SK-N-SH (cell line): ENCODE measurements at regions not wholly inside any gene's neighbourhood (a gene's known extent, or its start where the extent isn't known, plus 50 kb on each side); places are given as distances from the start of the nearest gene placed in this dataset.

Experiments
- CTCF ChIA-PET: fragments of 300-600, 350-600 bp; formaldehyde crosslinking; extraction: SDS; loops from one replicate; lab custom pipeline; 2021; lab: Yijun Ruan, JAX
- POLR2A ChIA-PET: fragments of 350-600 bp; sonication (Branson Sonifier 250); formaldehyde crosslinking; extraction: SDS; loops from one replicate; lab custom pipeline; 2020; ENCODE audit warnings: antibody characterized with exemption, inconsistent platforms; lab: Yijun Ruan, JAX
- DNase-seq: peaks from one replicate; pipeline ENCODE4 v3.0.0; 2012
- H2AFZ ChIP-seq: fragments of 200-600 bp; sonication (generic); 2 replicates; pipeline ENCODE4 v1.8.1; 2016; ENCODE audit warnings: antibody characterized with exemption, mild to moderate bottlenecking, low read depth
- H3F3A ChIP-seq: fragments of 200-600 bp; sonication (generic); replicated peaks from 2 replicates; pipeline ENCODE3; 2016; ENCODE audit warnings: antibody characterized with exemption, mild to moderate bottlenecking; ENCODE audit not compliant: insufficient read depth
- H3K27ac ChIP-seq, 2 experiments: fragments of 200-500 bp in 1 of 2; fragments of 200-600 bp in 1 of 2; sonication (Bioruptor generic) in 1 of 2; sonication (generic), shearing (Covaris generic) in 1 of 2; 2 replicates each; pipeline versions ENCODE4 v1.5.1 to v1.6.1; 2014 to 2016; ENCODE audit warnings: low read depth in 2 of 2, inconsistent platforms in 1 of 2, low read length in 1 of 2, mild to moderate bottlenecking in 1 of 2, mixed read lengths in 1 of 2
- H3K27me3 ChIP-seq: fragments of 200-600 bp; sonication (generic), shearing (Covaris generic); 2 replicates; pipeline ENCODE4 v1.6.1; 2016; ENCODE audit warnings: mixed run types; ENCODE audit not compliant: insufficient read depth
- H3K36me3 ChIP-seq, 2 experiments: fragments of 200-500 bp in 1 of 2; fragments of 200-600 bp in 1 of 2; sonication (Bioruptor generic) in 1 of 2; sonication (generic) in 1 of 2; replicated peaks in 1 of 2; 2 replicates each; pipeline versions ENCODE3 to v1.5.1; 2014 to 2016; ENCODE audit warnings: low read length in 1 of 2, mild to moderate bottlenecking in 1 of 2; ENCODE audit not compliant: insufficient read depth in 2 of 2, control insufficient read depth in 1 of 2
- H3K4me1 ChIP-seq, 2 experiments: fragments of 200-500 bp in 1 of 2; fragments of 200-600 bp in 1 of 2; sonication (Bioruptor generic) in 1 of 2; sonication (generic), shearing (Covaris generic) in 1 of 2; 2 replicates each; pipeline versions ENCODE4 v1.5.1 to v1.6.1; 2014 to 2016; ENCODE audit warnings: low read depth in 1 of 2, low read length in 1 of 2, mixed run types in 1 of 2; ENCODE audit not compliant: insufficient read depth in 2 of 2, control insufficient read depth in 1 of 2
- H3K4me2 ChIP-seq: fragments of 200-600 bp; sonication (generic), shearing (Covaris generic); 2 replicates; pipeline ENCODE4 v1.6.1; 2017; ENCODE audit warnings: mixed run types
- H3K4me3 ChIP-seq, 2 experiments: fragments of 200-500 bp in 1 of 2; fragments of 200-600 bp in 1 of 2; sonication (Bioruptor generic) in 1 of 2; sonication (generic), shearing (Covaris generic) in 1 of 2; 2 replicates each; pipeline versions ENCODE4 v1.5.1 to v1.8.1; 2014 to 2016; ENCODE audit warnings: low read depth in 2 of 2, inconsistent platforms in 1 of 2, low read length in 1 of 2, mild to moderate bottlenecking in 1 of 2, mixed read lengths in 1 of 2, moderate library complexity in 1 of 2
- H3K79me2 ChIP-seq: fragments of 200-600 bp; sonication (generic); 2 replicates; pipeline ENCODE4 v1.8.1; 2017; ENCODE audit warnings: mild to moderate bottlenecking; ENCODE audit not compliant: insufficient read depth
- H3K9ac ChIP-seq: fragments of 200-600 bp; sonication (generic); 2 replicates; pipeline ENCODE4 v1.6.1; 2017; ENCODE audit warnings: mixed run types
- H3K9me2 ChIP-seq: fragments of 200-600 bp; sonication (generic); 2 replicates; pipeline ENCODE4 v1.6.1; 2017; ENCODE audit warnings: mixed run types
- H3K9me3 ChIP-seq: fragments of 200-600 bp; sonication (generic); 2 replicates; pipeline ENCODE4 v1.6.1; 2017; ENCODE audit warnings: mixed run types, mild to moderate bottlenecking, moderate library complexity
- H4K20me1 ChIP-seq: fragments of 200-600 bp; sonication (generic); 2 replicates; pipeline ENCODE4 v1.6.1; 2017; ENCODE audit warnings: mild to moderate bottlenecking, mixed run types; ENCODE audit not compliant: insufficient read depth
- CTCF ChIP-seq: fragments of 200-600 bp; sonication (generic); IDR thresholded peaks from 2 replicates; pipeline ENCODE4 v1.6.1; 2017; ENCODE audit warnings: antibody characterized with exemption, mild to moderate bottlenecking, moderate library complexity
- ELF1 ChIP-seq: IDR thresholded peaks from 2 replicates; pipeline ENCODE4 v1.4.0; 2012
- EP300 ChIP-seq, 2 experiments: IDR thresholded peaks; 2 replicates each; pipeline versions ENCODE4 v1.4.0 to v1.6.1; 2012; ENCODE audit warnings: borderline replicate concordance in 1 of 2, low read depth in 1 of 2, low read length in 1 of 2
- FOSL2 ChIP-seq: IDR thresholded peaks from 2 replicates; pipeline ENCODE4 v1.4.0; 2012; ENCODE audit warnings: low read depth, mild to moderate bottlenecking, moderate library complexity, borderline replicate concordance
- GABPA ChIP-seq: IDR thresholded peaks from 2 replicates; pipeline ENCODE4 v1.4.0; 2012; ENCODE audit warnings: low read depth, mild to moderate bottlenecking
- GATA2 ChIP-seq: sonication (generic); formaldehyde crosslinking; IDR thresholded peaks from 2 replicates; pipeline ENCODE4 v1.5.0; 2020; ENCODE audit warnings: mild to moderate bottlenecking, missing genetic modification reagents
- IRF3 ChIP-seq: fragments of 150-350 bp; IDR thresholded peaks from 2 replicates; pipeline ENCODE4 v1.6.1; 2016; ENCODE audit warnings: mild to moderate bottlenecking, low read depth, low read length
- MXI1 ChIP-seq: IDR thresholded peaks from 2 replicates; pipeline ENCODE4 v1.6.1; 2012; ENCODE audit warnings: mild to moderate bottlenecking, low read depth, low read length, improper control_type of control experiment
- NFIC ChIP-seq: IDR thresholded peaks from 2 replicates; pipeline ENCODE4 v1.4.0; 2012; ENCODE audit warnings: borderline replicate concordance
- POLR2AphosphoS5 ChIP-seq: IDR thresholded peaks from 2 replicates; pipeline ENCODE4 v1.6.1; 2012; ENCODE audit warnings: low read depth, low read length
- REST ChIP-seq: IDR thresholded peaks from 2 replicates; pipeline ENCODE4 v1.6.1; 2012; ENCODE audit warnings: mild to moderate bottlenecking, low read depth, low read length, moderate library complexity
- RFX5 ChIP-seq: IDR thresholded peaks from 2 replicates; pipeline ENCODE4 v1.6.1; 2012; ENCODE audit warnings: mild to moderate bottlenecking, improper control_type of control experiment, low read length
- RXRA ChIP-seq: IDR thresholded peaks from 2 replicates; pipeline ENCODE4 v1.4.0; 2012; ENCODE audit warnings: low read depth, mild to moderate bottlenecking, borderline replicate concordance
- SIN3A ChIP-seq: IDR thresholded peaks from 2 replicates; pipeline ENCODE4 v1.6.1; 2012; ENCODE audit warnings: low read depth, mild to moderate bottlenecking, low read length, moderate library complexity, borderline replicate concordance
- TAF1 ChIP-seq: IDR thresholded peaks from 2 replicates; pipeline ENCODE4 v1.6.1; 2012; ENCODE audit warnings: low read depth, mild to moderate bottlenecking, low read length, moderate library complexity, borderline replicate concordance
- TCF12 ChIP-seq: IDR thresholded peaks from 2 replicates; pipeline ENCODE4 v1.4.0; 2012
- TEAD4 ChIP-seq: IDR thresholded peaks from 2 replicates; pipeline ENCODE4 v1.4.0; 2012; ENCODE audit warnings: mild to moderate bottlenecking, borderline replicate concordance; ENCODE audit not compliant: insufficient read depth
- USF1 ChIP-seq: IDR thresholded peaks from 2 replicates; pipeline ENCODE4 v1.4.0; 2012; ENCODE audit warnings: low read depth, borderline replicate concordance
- USF2 ChIP-seq: fragments of 150-350 bp; IDR thresholded peaks from 2 replicates; pipeline ENCODE4 v1.6.1; 2017; ENCODE audit warnings: antibody characterized with exemption, low read length, low read depth, borderline replicate concordance
- ZBTB33 ChIP-seq: IDR thresholded peaks from 2 replicates; pipeline ENCODE4 v1.4.0; 2012; ENCODE audit warnings: low read depth, borderline replicate concordance

GRCh38 chr7:115359955-115360354 is 438.1 kb downstream of the MDFIC start:
- no peak for DNase-seq

More at GRCh38 chr7:115359955-115360354, 438.1 kb downstream of the MDFIC start:
- Histone ChIP-seq H2AFZ (no peak overlapping the region), H3F3A (no peaks in the 10 kb centered on the region), H3K36me3 (no peaks in the 10 kb centered on the region), H3K9me3 (no peaks in the 10 kb centered on the region), H3K4me1 (no peaks in the 10 kb centered on the region), H3K27ac (no peak overlapping the region), H3K27me3 (no peaks in the 10 kb centered on the region), H3K4me2 (no peak overlapping the region), H3K4me3 (no peak overlapping the region), H4K20me1 (no peaks in the 10 kb centered on the region), H3K9ac (no peak overlapping the region), H3K79me2 (no peaks in the 10 kb centered on the region), H3K9me2 (no peaks in the 10 kb centered on the region)
- no peak for TF ChIP-seq ZBTB33
- no peak for TF ChIP-seq ELF1
- TF ChIP-seq REST: no peak
- TF ChIP-seq TCF12: no peak
- no peak for TF ChIP-seq TAF1
- TF ChIP-seq EP300 (IDR thresholded peaks at IDR 0.05; ENCODE audit: borderline replicate concordance in 1 of 2, low read depth in 1 of 2, low read length in 1 of 2): no peak
- TF ChIP-seq MXI1: no peak
- TF ChIP-seq SIN3A: no peak
- TF ChIP-seq FOSL2: no peak
- no peak for TF ChIP-seq NFIC
- TF ChIP-seq TEAD4: no peak
- TF ChIP-seq IRF3: no peak
- TF ChIP-seq USF2: no peak
- no peak for TF ChIP-seq GABPA
- no peak for TF ChIP-seq POLR2AphosphoS5
- TF ChIP-seq CTCF: no peak
- TF ChIP-seq GATA2: no peak
- TF ChIP-seq RXRA: no peak
- no peak for TF ChIP-seq RFX5
- TF ChIP-seq USF1: no peak
- CTCF ChIA-PET: no interaction called here
- POLR2A ChIA-PET: no interaction called here
